Stimulated activated naive CD8-positive, alpha-beta T cell treated with anti-CD3 and anti-CD28 coated beads, Interleukin-15, Interleukin-2, amounts not matched to agents 100 ng/mL and 50 ng/mL, for 24 hours (primary cell): ENCODE measurements at regions not wholly inside any gene's neighbourhood (a gene's known extent, or its start where the extent isn't known, plus 50 kb on each side); places are given as distances from the start of the nearest gene placed in this dataset.
A peak's percentile ranks its signal among the peaks of the same experiment; 100 is the strongest.

Experiments
- H3K27ac Mint-ChIP-seq: one replicate; pipeline ENCODE4 v1.8.0; 2021; ENCODE audit warnings: mild to moderate bottlenecking, mixed read lengths
- H3K27me3 Mint-ChIP-seq: one replicate; pipeline ENCODE4 v1.8.0; 2021; ENCODE audit warnings: mixed read lengths
- H3K36me3 Mint-ChIP-seq: one replicate; pipeline ENCODE4 v1.8.0; 2021; ENCODE audit warnings: low read depth, mixed read lengths
- H3K4me1 Mint-ChIP-seq: one replicate; pipeline ENCODE4 v1.8.0; 2021; ENCODE audit warnings: low read depth, mixed read lengths
- H3K4me3 Mint-ChIP-seq: one replicate; pipeline ENCODE4 v1.8.0; 2021; ENCODE audit warnings: mild to moderate bottlenecking, mixed read lengths
- H3K9me3 Mint-ChIP-seq: one replicate; pipeline ENCODE4 v1.8.0; 2021; ENCODE audit warnings: mixed read lengths

- Mint-ChIP-seq H3K36me3 (peaks cover 5% of the 10 kb centered on the region), H3K27me3 (no peaks in the 10 kb centered on the region), H3K4me1 (peaks cover 6% of the 10 kb centered on the region), H3K4me3 (no peak overlapping the region), H3K27ac (no peak overlapping the region), H3K9me3 (peaks cover 12% of the 10 kb centered on the region)
Observed at GRCh38 chr6:14807130-14807529, 438.7 kb upstream of the JARID2 start.

- Mint-ChIP-seq H3K4me1 (peaks cover 6% of the 10 kb centered on the region), H3K27ac (no peak overlapping the region), H3K4me3 (no peak overlapping the region), H3K36me3 (peaks cover 5% of the 10 kb centered on the region), H3K9me3 (peaks cover 12% of the 10 kb centered on the region), H3K27me3 (no peaks in the 10 kb centered on the region)
Observed at GRCh38 chr6:14807971-14808370, 437.9 kb upstream of the JARID2 start.

GRCh38 chr6:14810021-14810420 lies 435.8 kb upstream of the JARID2 start:
- H3K27me3 Mint-ChIP-seq = no peaks in the 10 kb centered on the region
- H3K27ac Mint-ChIP-seq = no peak overlapping the region
- H3K4me1 Mint-ChIP-seq = no peaks in the 10 kb centered on the region
- H3K4me3 Mint-ChIP-seq = no peak overlapping the region
- peaks cover 5% of the 10 kb centered on the region for H3K36me3 Mint-ChIP-seq
- peaks cover 12% of the 10 kb centered on the region for H3K9me3 Mint-ChIP-seq

GRCh38 chr6:14811775-14812428 lies 434.0 kb upstream of the JARID2 start:
- peak overlapping the region; percentile 10 for H3K27ac Mint-ChIP-seq
- no peaks in the 10 kb centered on the region for H3K4me1 Mint-ChIP-seq
- peaks cover 7% of the 10 kb centered on the region for H3K9me3 Mint-ChIP-seq
- H3K36me3 Mint-ChIP-seq = peaks cover under 1% of the 10 kb centered on the region
- no peak overlapping the region for H3K4me3 Mint-ChIP-seq
- no peaks in the 10 kb centered on the region for H3K27me3 Mint-ChIP-seq

- H3K9me3 Mint-ChIP-seq = no peaks in the 10 kb centered on the region
- no peak overlapping the region for H3K27ac Mint-ChIP-seq
- no peaks in the 10 kb centered on the region for H3K36me3 Mint-ChIP-seq
- H3K4me3 Mint-ChIP-seq = no peak overlapping the region
- H3K27me3 Mint-ChIP-seq = no peaks in the 10 kb centered on the region
- H3K4me1 Mint-ChIP-seq = no peaks in the 10 kb centered on the region
Observed at GRCh38 chr6:14814016-14814415, 431.9 kb upstream of the JARID2 start.

- H3K27ac Mint-ChIP-seq = no peak overlapping the region
- H3K36me3 Mint-ChIP-seq = peaks cover 4% of the 10 kb centered on the region
- peaks cover 19% of the 10 kb centered on the region for H3K4me1 Mint-ChIP-seq
Observed at GRCh38 chr6:14816116-14816859, 429.6 kb upstream of the JARID2 start.

GRCh38 chr6:14817074-14817473 lies 428.8 kb upstream of the JARID2 start:
- peaks cover 26% of the 10 kb centered on the region for H3K4me1 Mint-ChIP-seq
- no peak overlapping the region for H3K27ac Mint-ChIP-seq
- no peaks in the 10 kb centered on the region for H3K27me3 Mint-ChIP-seq
- peaks cover 4% of the 10 kb centered on the region for H3K36me3 Mint-ChIP-seq
- H3K9me3 Mint-ChIP-seq = peaks cover 5% of the 10 kb centered on the region
- H3K4me3 Mint-ChIP-seq = no peak overlapping the region

More at GRCh38 chr6:14816116-14816859, 429.6 kb upstream of the JARID2 start:
- Mint-ChIP-seq H3K4me3 (no peak overlapping the region), H3K9me3 (peaks cover 5% of the 10 kb centered on the region), H3K27me3 (no peaks in the 10 kb centered on the region)

GRCh38 chr6:14818422-14818884 lies 427.4 kb upstream of the JARID2 start:
- no peak overlapping the region for H3K4me3 Mint-ChIP-seq
- peaks cover 4% of the 10 kb centered on the region for H3K36me3 Mint-ChIP-seq
- no peaks in the 10 kb centered on the region for H3K27me3 Mint-ChIP-seq
- no peak overlapping the region for H3K27ac Mint-ChIP-seq
- peaks cover 5% of the 10 kb centered on the region for H3K9me3 Mint-ChIP-seq
- H3K4me1 Mint-ChIP-seq = peaks cover 26% of the 10 kb centered on the region

- peaks cover 4% of the 10 kb centered on the region for H3K36me3 Mint-ChIP-seq
- H3K27me3 Mint-ChIP-seq = no peaks in the 10 kb centered on the region
- H3K4me3 Mint-ChIP-seq = no peak overlapping the region
- peaks cover 26% of the 10 kb centered on the region for H3K4me1 Mint-ChIP-seq
- peaks cover 5% of the 10 kb centered on the region for H3K9me3 Mint-ChIP-seq
- no peak overlapping the region for H3K27ac Mint-ChIP-seq
Observed at GRCh38 chr6:14819001-14819400, 426.9 kb upstream of the JARID2 start.

- Mint-ChIP-seq H3K27me3 (no peaks in the 10 kb centered on the region), H3K4me1 (peaks cover 26% of the 10 kb centered on the region), H3K27ac (peak overlapping the region; percentile 94), H3K9me3 (peaks cover 5% of the 10 kb centered on the region), H3K36me3 (peaks cover 4% of the 10 kb centered on the region), H3K4me3 (no peak overlapping the region)
Observed at GRCh38 chr6:14819840-14820420, 425.9 kb upstream of the JARID2 start.

GRCh38 chr6:14822012-14822553 lies 423.8 kb upstream of the JARID2 start:
- Mint-ChIP-seq H3K4me1 (peaks cover 30% of the 10 kb centered on the region), H3K9me3 (peaks cover 5% of the 10 kb centered on the region), H3K4me3 (no peak overlapping the region), H3K27me3 (no peaks in the 10 kb centered on the region), H3K27ac (peak overlapping the region; percentile 94), H3K36me3 (peaks cover 4% of the 10 kb centered on the region)

- H3K27ac Mint-ChIP-seq = no peak overlapping the region
- no peak overlapping the region for H3K4me3 Mint-ChIP-seq
- H3K9me3 Mint-ChIP-seq = peaks cover 5% of the 10 kb centered on the region
- H3K36me3 Mint-ChIP-seq = peaks cover 4% of the 10 kb centered on the region
- H3K27me3 Mint-ChIP-seq = no peaks in the 10 kb centered on the region
- H3K4me1 Mint-ChIP-seq = peaks cover 30% of the 10 kb centered on the region
Observed at GRCh38 chr6:14822679-14823078, 423.2 kb upstream of the JARID2 start.

- H3K36me3 Mint-ChIP-seq = peaks cover 4% of the 10 kb centered on the region
- H3K4me3 Mint-ChIP-seq = no peak overlapping the region
- H3K27ac Mint-ChIP-seq = no peak overlapping the region
- peaks cover 5% of the 10 kb centered on the region for H3K9me3 Mint-ChIP-seq
- H3K4me1 Mint-ChIP-seq = peaks cover 30% of the 10 kb centered on the region
- no peaks in the 10 kb centered on the region for H3K27me3 Mint-ChIP-seq
Observed at GRCh38 chr6:14824060-14824459, 421.8 kb upstream of the JARID2 start.

GRCh38 chr6:14824484-14825275 lies 421.2 kb upstream of the JARID2 start:
- H3K9me3 Mint-ChIP-seq = peaks cover 2% of the 10 kb centered on the region
- H3K4me1 Mint-ChIP-seq = peaks cover 26% of the 10 kb centered on the region
- peaks cover 4% of the 10 kb centered on the region for H3K36me3 Mint-ChIP-seq
- no peak overlapping the region for H3K27ac Mint-ChIP-seq
- H3K27me3 Mint-ChIP-seq = no peaks in the 10 kb centered on the region
- H3K4me3 Mint-ChIP-seq = no peak overlapping the region
